ENCODE measurements at regions not wholly inside any gene's neighbourhood (a gene's known extent, or its start where the extent isn't known, plus 50 kb on each side); places are given as distances from the start of the nearest gene placed in this dataset.

- in situ Hi-C loops (cut with HindIII; ENCODE audit: low pct_unique_long_range_greater_than_20kb, low sequenced_read_pairs) (no loop called here), intact Hi-C loops (cut with micrococcal nuclease; ENCODE audit: unreplicated experiment) (no loop called here)
- ChIA-PET POLR2A (no interaction called here), CTCF (no interaction called here)
- ATAC-seq (no peak), DNase-seq (ENCODE audit: low read depth, low spot score) (no peak)
- TF ChIP-seq TCF7L2 (IDR thresholded peaks at IDR 0.05; ENCODE audit: low read depth, low read length) = no peak
- no peak for TF ChIP-seq REST (IDR thresholded peaks at IDR 0.05; ENCODE audit: insufficient read depth in 1 of 2, low read depth in 2 of 2, low read length in 1 of 2)
- TF ChIP-seq SIN3A (IDR thresholded peaks at IDR 0.05; ENCODE audit: borderline replicate concordance, insufficient read depth, low read depth, low read length) = no peak
- no peak for TF ChIP-seq CTCF (IDR thresholded peaks at IDR 0.05)
- no peak for TF ChIP-seq POLR2AphosphoS5 (IDR thresholded peaks at IDR 0.05; ENCODE audit: low read depth, low read length)
- Histone ChIP-seq H3K4me1 (ENCODE audit: control insufficient read depth, insufficient read depth, low read length) (no peaks in the 10 kb centered on the region), H3K4me3 (ENCODE audit: low read depth in 2 of 2, low read length in 2 of 2) (no peak overlapping the region), H3K27me3 (ENCODE audit: control insufficient read depth, insufficient read depth, low read length) (no peaks in the 10 kb centered on the region), H3K36me3 (ENCODE audit: control insufficient read depth, insufficient read depth, low read length) (no peaks in the 10 kb centered on the region), H3K27ac (ENCODE audit: low read length) (no peak overlapping the region), H3K9me3 (ENCODE audit: control insufficient read depth, insufficient read depth, low read depth, low read length) (no peaks in the 10 kb centered on the region)
- BruUV-seq (replicated peaks) = no TSS peak
Measured at GRCh38 chr10:44206127-44206818, 178.6 kb downstream of the CXCL12 start.

DNA sequence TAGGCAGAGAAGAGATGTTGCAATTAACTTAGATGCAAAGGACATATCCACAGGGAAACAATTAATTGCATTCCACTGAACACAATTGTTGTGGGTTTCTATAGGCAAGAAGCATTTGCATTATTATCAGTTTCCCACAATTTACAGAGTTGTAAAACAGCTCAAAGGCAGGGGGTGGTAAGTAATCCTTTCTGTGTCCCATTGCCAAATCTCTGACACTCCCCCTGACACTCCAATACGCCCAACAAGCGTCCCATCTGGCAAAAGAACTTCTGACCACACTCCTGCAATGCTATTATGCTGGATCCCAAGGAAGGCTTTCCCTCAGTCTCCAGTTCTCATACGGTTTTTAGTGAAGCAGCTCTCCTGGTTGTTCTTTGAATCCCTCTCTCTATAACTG is 179.8 kb downstream of the CXCL12 start:
- DNase-seq (ENCODE audit: low read depth, low spot score) (no peak), ATAC-seq (no peak)
- POLR2A ChIA-PET = no interaction called here
- H3K36me3 ChIP-seq (ENCODE audit: control insufficient read depth, insufficient read depth, low read length) = no peaks in the 10 kb centered on the region
- no peaks in the 10 kb centered on the region for H3K4me1 ChIP-seq (ENCODE audit: control insufficient read depth, insufficient read depth, low read length)
- H3K27me3 ChIP-seq (ENCODE audit: control insufficient read depth, insufficient read depth, low read length) = no peaks in the 10 kb centered on the region
- no peak overlapping the region for H3K27ac ChIP-seq (ENCODE audit: low read length)
- no peak overlapping the region for H3K4me3 ChIP-seq (ENCODE audit: low read depth in 2 of 2, low read length in 2 of 2)
- TF ChIP-seq TCF7L2 (IDR thresholded peaks at IDR 0.05; ENCODE audit: low read depth, low read length) = no peak
- TF ChIP-seq POLR2AphosphoS5 (IDR thresholded peaks at IDR 0.05; ENCODE audit: low read depth, low read length) = no peak
- no peak for TF ChIP-seq SIN3A (IDR thresholded peaks at IDR 0.05; ENCODE audit: borderline replicate concordance, insufficient read depth, low read depth, low read length)
- no peak for TF ChIP-seq CTCF (IDR thresholded peaks at IDR 0.05)
- no peak for TF ChIP-seq REST (IDR thresholded peaks at IDR 0.05; ENCODE audit: insufficient read depth in 1 of 2, low read depth in 2 of 2, low read length in 1 of 2)
- H3K9me3 ChIP-seq (ENCODE audit: control insufficient read depth, insufficient read depth, low read depth, low read length) = no peaks in the 10 kb centered on the region
- BruUV-seq (replicated peaks) = no TSS peak
- in situ Hi-C loops (cut with HindIII; ENCODE audit: low pct_unique_long_range_greater_than_20kb, low sequenced_read_pairs) (no loop called here), intact Hi-C loops (cut with micrococcal nuclease; ENCODE audit: unreplicated experiment) (no loop called here)
- CTCF ChIA-PET = no interaction called here
